ENCODE measurements at regions not wholly inside any gene's neighbourhood (a gene's known extent, or its start where the extent isn't known, plus 50 kb on each side); places are given as distances from the start of the nearest gene placed in this dataset.

GRCh38 chr13:111034811-111035210 is 80.3 kb upstream of the ARHGEF7 start:
- no peak for DNase-seq (ENCODE audit: unreplicated experiment)
- Mint-ChIP-seq H3K36me3 (ENCODE audit: insufficient read depth, unreplicated experiment) (no peaks in the 10 kb centered on the region), H3K27me3 (ENCODE audit: insufficient read depth, unreplicated experiment) (peaks cover 28% of the 10 kb centered on the region), H3K9me3 (ENCODE audit: unreplicated experiment) (no peaks in the 10 kb centered on the region), H3K4me3 (ENCODE audit: unreplicated experiment) (no peak overlapping the region), H3K27ac (ENCODE audit: low read depth, unreplicated experiment) (no peak overlapping the region), H3K4me1 (ENCODE audit: insufficient read depth, unreplicated experiment) (peaks cover 12% of the 10 kb centered on the region)
- POLR2A ChIA-PET: no interaction called here
- TF ChIP-seq CTCF (IDR thresholded peaks at IDR 0.05; ENCODE audit: unreplicated experiment): no peak
- BruUV-seq (replicated peaks): no TSS peak
- intact Hi-C loops (cut with micrococcal nuclease): loop anchor here (10.0 kb wide), 1 partner anchor 440 kb away; no protein-coding TSS in a partner anchor
- CTCF ChIA-PET: no interaction called here

GRCh38 chr13:111033172-111034130 is 81.7 kb upstream of the ARHGEF7 start:
- Mint-ChIP-seq H3K4me3 (ENCODE audit: unreplicated experiment) (no peak overlapping the region), H3K9me3 (ENCODE audit: unreplicated experiment) (no peaks in the 10 kb centered on the region), H3K4me1 (ENCODE audit: insufficient read depth, unreplicated experiment) (peaks cover 12% of the 10 kb centered on the region), H3K27ac (ENCODE audit: low read depth, unreplicated experiment) (peak overlapping the region; percentile 15), H3K36me3 (ENCODE audit: insufficient read depth, unreplicated experiment) (no peaks in the 10 kb centered on the region), H3K27me3 (ENCODE audit: insufficient read depth, unreplicated experiment) (peaks cover 14% of the 10 kb centered on the region)
- BruUV-seq (replicated peaks): no TSS peak
- intact Hi-C loops (cut with micrococcal nuclease): loop anchor here (10.0 kb wide), 1 partner anchor 439 kb away; no protein-coding TSS in a partner anchor
- POLR2A ChIA-PET: no interaction called here
- TF ChIP-seq CTCF (IDR thresholded peaks at IDR 0.05; ENCODE audit: unreplicated experiment): no peak
- DNase-seq (ENCODE audit: unreplicated experiment): peak; percentile 14
- CTCF ChIA-PET: no interaction called here

- peak; percentile 43 for DNase-seq (ENCODE audit: unreplicated experiment)
- POLR2A ChIA-PET: no interaction called here
- intact Hi-C loops (cut with micrococcal nuclease): loop anchor here (10.0 kb wide), 1 partner anchor 437 kb away; no protein-coding TSS in a partner anchor
- Mint-ChIP-seq H3K36me3 (ENCODE audit: insufficient read depth, unreplicated experiment) (no peaks in the 10 kb centered on the region), H3K4me1 (ENCODE audit: insufficient read depth, unreplicated experiment) (peaks cover 12% of the 10 kb centered on the region), H3K9me3 (ENCODE audit: unreplicated experiment) (no peaks in the 10 kb centered on the region), H3K4me3 (ENCODE audit: unreplicated experiment) (no peak overlapping the region), H3K27me3 (ENCODE audit: insufficient read depth, unreplicated experiment) (no peaks in the 10 kb centered on the region), H3K27ac (ENCODE audit: low read depth, unreplicated experiment) (no peak overlapping the region)
- no peak for TF ChIP-seq CTCF (IDR thresholded peaks at IDR 0.05; ENCODE audit: unreplicated experiment)
- CTCF ChIA-PET: interaction anchor here (0.6 to 1.4 kb wide), 5 partner anchors 22 to 435 kb away, joined by 3 to 6 read pairs (median 3); no protein-coding TSS in a partner anchor
- no TSS peak for BruUV-seq (replicated peaks)
These were observed 83.6 kb upstream of the ARHGEF7 start for GRCh38 chr13:111031531-111031961.

GRCh38 chr13:111029957-111030609 is 85.0 kb upstream of the ARHGEF7 start:
- Mint-ChIP-seq H3K36me3 (ENCODE audit: insufficient read depth, unreplicated experiment) (no peaks in the 10 kb centered on the region), H3K27me3 (ENCODE audit: insufficient read depth, unreplicated experiment) (no peaks in the 10 kb centered on the region), H3K27ac (ENCODE audit: low read depth, unreplicated experiment) (no peak overlapping the region), H3K4me3 (ENCODE audit: unreplicated experiment) (no peak overlapping the region), H3K9me3 (ENCODE audit: unreplicated experiment) (no peaks in the 10 kb centered on the region), H3K4me1 (ENCODE audit: insufficient read depth, unreplicated experiment) (peaks cover 12% of the 10 kb centered on the region)
- ChIA-PET CTCF (interaction anchor here (0.7 kb wide), 1 partner anchor 22 kb away, joined by 3 read pairs; no protein-coding TSS in a partner anchor), POLR2A (no interaction called here)
- BruUV-seq (replicated peaks): no TSS peak
- no peak for DNase-seq (ENCODE audit: unreplicated experiment)
- intact Hi-C loops (cut with micrococcal nuclease): loop anchor here (10.0 kb wide), 1 partner anchor 435 kb away; no protein-coding TSS in a partner anchor
- no peak for TF ChIP-seq CTCF (IDR thresholded peaks at IDR 0.05; ENCODE audit: unreplicated experiment)
